ENCODE measurements at regions not wholly inside any gene's neighbourhood (a gene's known extent, or its start where the extent isn't known, plus 50 kb on each side); places are given as distances from the start of the nearest gene placed in this dataset.
"Not testable (repeated sequence)": the region's sequence is repeated elsewhere in the genome, so short reads cannot be mapped to it uniquely, and the experiment has no call there.

- not testable (repeated sequence) for DNase-seq (ENCODE audit: low spot score)
Measured at GRCh38 chr3:75840160-75840559, 54.8 kb upstream of the ZNF717 start.

- DNase-seq (ENCODE audit: low spot score) = not testable (repeated sequence)
Measured at GRCh38 chr3:75850301-75851008, 65.1 kb upstream of the ZNF717 start.

GRCh38 chr3:75863130-75863529 lies 77.8 kb upstream of the ZNF717 start:
- DNase-seq (ENCODE audit: low spot score) = no peak

GRCh38 chr3:75863878-75864277 lies 78.5 kb upstream of the ZNF717 start:
- no peak for DNase-seq (ENCODE audit: low spot score)

GRCh38 chr3:75883719-75884118 lies 98.4 kb upstream of the ZNF717 start:
- DNase-seq (ENCODE audit: low spot score) = not testable (repeated sequence)

- peak; percentile 72 for DNase-seq (ENCODE audit: low spot score)
Measured at GRCh38 chr3:75886971-75887526, 101.7 kb upstream of the ZNF717 start.

GRCh38 chr3:75894234-75894633 lies 108.9 kb upstream of the ZNF717 start:
- no peak for DNase-seq (ENCODE audit: low spot score)

- DNase-seq (ENCODE audit: low spot score) = no peak
Measured at GRCh38 chr3:75896265-75896664, 110.9 kb upstream of the ZNF717 start.

GRCh38 chr3:75901446-75901845 lies 116.1 kb upstream of the ZNF717 start:
- not testable (repeated sequence) for DNase-seq (ENCODE audit: low spot score)

GRCh38 chr3:75906555-75907112 lies 121.3 kb upstream of the ZNF717 start:
- DNase-seq (ENCODE audit: low spot score) = peak; percentile 76

- no peak for DNase-seq (ENCODE audit: low spot score)
Measured at GRCh38 chr3:75913800-75914350, 128.5 kb upstream of the ZNF717 start.

- not testable (repeated sequence) for DNase-seq (ENCODE audit: low spot score)
Measured at GRCh38 chr3:75914741-75915140, 129.4 kb upstream of the ZNF717 start.

GRCh38 chr3:75938921-75939320 lies 153.6 kb upstream of the ZNF717 start:
- peak; percentile 56 for DNase-seq (ENCODE audit: low spot score)

GRCh38 chr3:75951941-75952340 lies 166.6 kb upstream of the ZNF717 start:
- DNase-seq (ENCODE audit: low spot score) = no peak

GRCh38 chr3:75960031-75960430 lies 174.7 kb upstream of the ZNF717 start:
- DNase-seq (ENCODE audit: low spot score) = not testable (repeated sequence)

- DNase-seq (ENCODE audit: low spot score) = not testable (repeated sequence)
Measured at GRCh38 chr3:75962054-75962453, 176.7 kb upstream of the ZNF717 start.

- no peak for DNase-seq (ENCODE audit: low spot score)
Measured at GRCh38 chr3:75967071-75967470, 181.7 kb upstream of the ZNF717 start.

GRCh38 chr3:75978686-75979085 lies 193.3 kb upstream of the ZNF717 start:
- peak; percentile 4 for DNase-seq (ENCODE audit: low spot score)

GRCh38 chr3:75981401-75981800 lies 196.1 kb upstream of the ZNF717 start:
- no peak for DNase-seq (ENCODE audit: low spot score)

- no peak for DNase-seq (ENCODE audit: low spot score)
Measured at GRCh38 chr3:75982151-75982550, 196.8 kb upstream of the ZNF717 start.

GRCh38 chr3:75983111-75983510 lies 197.8 kb upstream of the ZNF717 start:
- DNase-seq (ENCODE audit: low spot score) = no peak

GRCh38 chr3:75983609-75984290 lies 198.4 kb upstream of the ZNF717 start:
- no peak for DNase-seq (ENCODE audit: low spot score)

Measured in H4 (cell line).